GM19468 (cell line): ENCODE measurements at regions not wholly inside any gene's neighbourhood (a gene's known extent, or its start where the extent isn't known, plus 50 kb on each side); places are given as distances from the start of the nearest gene placed in this dataset.
"Not testable (repeated sequence)": the region's sequence is repeated elsewhere in the genome, so short reads cannot be mapped to it uniquely, and the experiment has no call there.

ENCODE experiments used
- ATAC-seq: cut with Tn5 transposase; IDR thresholded peaks from one replicate; pipeline ENCODE4 v1.9.1; 2021; ENCODE audit warnings: mild to moderate bottlenecking, moderate library complexity, moderate number of reproducible peaks; ENCODE audit not compliant: unreplicated experiment; ENCODE audit errors: extremely low read depth

- no peak for ATAC-seq
Observed at GRCh38 chr6:8855411-8855810, 420.1 kb upstream of the SLC35B3 start.

- ATAC-seq = no peak
Observed at GRCh38 chr6:8852332-8852731, 417.0 kb upstream of the SLC35B3 start.

- not testable (repeated sequence) for ATAC-seq
Observed at GRCh38 chr6:8846680-8847079, 411.3 kb upstream of the SLC35B3 start.

DNA sequence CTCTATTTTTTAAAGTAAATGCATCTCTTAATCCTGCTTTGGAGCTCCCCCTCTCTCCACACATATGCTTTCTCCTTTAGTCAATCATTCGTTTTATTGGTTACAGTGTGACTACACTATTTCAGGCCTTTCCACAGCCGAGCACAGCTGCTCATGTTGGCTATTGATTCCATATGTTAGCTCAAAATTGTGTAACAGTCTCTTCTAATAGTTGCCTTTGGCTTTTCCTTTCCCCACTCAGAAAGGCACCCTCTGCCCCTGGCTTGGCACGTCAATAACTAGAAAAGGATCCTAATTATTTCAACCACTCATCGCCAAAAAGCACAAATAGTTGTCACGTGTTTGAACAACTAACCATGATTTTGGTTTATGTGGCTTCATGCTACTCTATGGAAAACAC lies 410.3 kb upstream of the SLC35B3 start:
- ATAC-seq = no peak

DNA sequence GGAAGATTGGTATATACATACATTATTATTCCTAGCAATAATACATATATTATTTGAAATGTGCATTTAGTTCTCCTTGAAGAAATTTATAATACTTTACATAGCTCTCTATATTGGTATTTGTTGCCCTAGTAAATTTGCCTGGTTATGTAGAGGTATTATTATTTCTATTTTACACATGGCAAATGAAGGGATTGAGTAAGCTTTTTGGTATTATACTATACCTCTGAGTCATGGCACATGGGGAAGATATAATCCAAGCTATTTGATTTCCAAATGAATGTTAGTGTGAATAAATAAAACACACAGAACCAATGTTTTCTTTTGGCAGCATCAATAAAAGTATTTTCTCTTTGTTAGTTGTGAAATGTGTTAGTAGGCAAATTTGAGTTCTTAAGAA lies 409.6 kb upstream of the SLC35B3 start:
- ATAC-seq = no peak

GRCh38 chr6:8839626-8840025 lies 404.3 kb upstream of the SLC35B3 start:
- ATAC-seq = no peak

DNA sequence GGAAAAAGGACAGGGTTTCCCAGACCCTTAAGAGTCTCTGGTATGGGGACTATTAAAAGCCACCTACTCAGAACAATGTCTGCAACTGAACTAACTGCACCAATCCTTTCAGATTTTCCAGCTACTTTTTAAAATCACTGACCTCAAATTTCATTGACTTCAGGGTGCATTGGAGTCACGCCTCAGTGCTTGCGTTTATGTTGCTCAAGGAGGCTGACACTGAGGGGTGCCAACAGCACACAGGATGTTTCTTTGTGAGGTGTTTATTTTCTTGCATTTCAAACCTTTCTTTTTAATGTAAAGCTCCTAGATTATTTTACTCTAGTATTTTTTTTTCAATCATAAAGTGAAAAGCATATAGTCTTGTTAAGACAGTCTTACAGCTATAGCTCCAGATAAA lies 402.0 kb upstream of the SLC35B3 start:
- ATAC-seq = no peak

GRCh38 chr6:8832695-8833094 lies 397.4 kb upstream of the SLC35B3 start:
- not testable (repeated sequence) for ATAC-seq

DNA sequence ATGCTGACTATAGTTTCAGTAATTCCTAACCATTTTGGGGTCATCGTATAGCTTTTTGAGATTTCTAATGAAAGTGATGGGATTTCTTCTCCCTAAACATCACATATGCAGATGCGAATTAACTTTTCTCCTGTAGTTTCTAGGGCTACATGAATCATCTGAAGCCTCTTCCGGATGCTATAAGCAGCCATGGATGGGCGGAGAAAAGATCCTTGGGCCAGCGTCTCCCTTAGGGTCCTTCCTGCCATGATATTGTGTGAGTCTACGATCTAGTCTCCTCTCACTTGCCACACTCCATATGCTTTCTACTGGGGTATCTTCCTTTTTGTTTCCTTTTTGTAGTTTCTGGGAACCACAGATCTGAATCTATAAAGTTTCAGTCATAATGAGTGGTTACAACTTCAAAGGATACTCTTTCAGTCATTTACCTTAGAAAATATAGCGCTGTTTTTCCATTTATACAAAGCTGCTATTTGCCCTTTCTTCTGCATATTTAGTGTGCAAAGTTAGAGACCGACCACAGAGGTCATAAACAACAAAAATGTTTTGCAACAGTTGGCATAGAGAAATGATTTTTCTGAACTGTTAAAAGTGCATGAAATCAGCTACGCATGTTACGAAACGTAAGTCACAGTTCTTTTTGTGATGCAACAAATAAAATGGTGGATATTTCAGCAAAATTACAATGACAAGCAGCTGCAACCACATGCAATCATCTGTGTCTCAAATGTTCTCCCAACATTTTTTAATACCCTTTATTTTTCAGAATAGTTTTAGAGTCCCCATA lies 396.2 kb upstream of the SLC35B3 start:
- no peak for ATAC-seq

DNA sequence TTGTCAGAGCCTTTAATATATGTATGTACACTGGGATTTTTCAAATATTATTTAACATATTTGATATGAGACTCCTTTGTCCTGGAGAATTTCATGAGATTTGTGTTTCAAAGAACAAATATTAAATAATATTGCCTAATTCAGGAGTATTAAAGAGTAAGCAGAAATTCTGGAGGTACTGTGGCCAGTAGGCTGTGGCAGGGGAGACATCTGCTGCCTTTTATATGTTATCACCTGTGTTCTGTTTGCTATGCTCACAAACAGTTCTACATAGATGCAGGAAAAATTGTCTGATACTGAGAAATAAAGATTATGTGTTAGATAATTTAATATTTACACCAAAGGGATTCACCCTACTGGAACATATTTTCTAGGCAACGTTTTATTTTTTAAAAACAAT lies 395.4 kb upstream of the SLC35B3 start:
- ATAC-seq = no peak

- no peak for ATAC-seq
Observed at GRCh38 chr6:8829796-8830195, 394.5 kb upstream of the SLC35B3 start.

DNA sequence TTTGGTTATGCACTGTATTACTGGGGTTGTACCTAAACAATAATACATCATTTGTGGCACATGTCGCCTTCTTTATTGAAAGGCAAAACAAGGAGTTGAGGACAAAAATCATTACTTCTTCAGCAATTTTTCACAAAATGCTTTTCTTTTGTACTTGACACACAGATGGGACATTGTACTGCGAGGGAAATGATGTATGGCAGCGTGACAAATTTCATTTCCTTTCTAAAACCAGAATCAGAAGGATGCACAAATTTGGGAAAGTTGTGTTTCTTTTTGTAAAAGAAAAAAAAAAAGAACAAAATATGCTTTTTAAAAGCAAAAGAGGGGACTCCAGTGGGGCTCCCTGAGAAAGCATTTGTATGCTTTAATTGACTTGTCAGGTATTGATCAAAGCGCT lies 394.0 kb upstream of the SLC35B3 start:
- ATAC-seq = no peak

DNA sequence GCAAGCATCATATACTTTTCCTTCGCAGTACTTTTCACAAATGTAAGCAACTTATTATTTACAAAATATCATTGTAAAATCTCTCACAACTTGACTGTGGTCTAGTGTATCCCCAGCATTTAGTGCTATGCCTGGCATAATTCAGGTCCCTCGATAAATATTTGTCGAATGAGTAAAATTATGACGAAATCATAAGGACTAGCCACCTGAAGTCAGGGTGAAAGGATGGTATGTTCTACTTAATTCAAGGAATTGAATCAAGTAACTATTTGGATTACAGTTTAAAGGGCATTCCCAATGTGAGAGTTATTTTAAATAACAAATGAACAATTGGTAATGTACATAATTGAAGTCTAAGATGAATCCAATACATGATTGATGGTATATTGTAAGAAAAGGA lies 393.0 kb upstream of the SLC35B3 start:
- ATAC-seq = no peak

GRCh38 chr6:8825726-8826125 lies 390.4 kb upstream of the SLC35B3 start:
- ATAC-seq = no peak

DNA sequence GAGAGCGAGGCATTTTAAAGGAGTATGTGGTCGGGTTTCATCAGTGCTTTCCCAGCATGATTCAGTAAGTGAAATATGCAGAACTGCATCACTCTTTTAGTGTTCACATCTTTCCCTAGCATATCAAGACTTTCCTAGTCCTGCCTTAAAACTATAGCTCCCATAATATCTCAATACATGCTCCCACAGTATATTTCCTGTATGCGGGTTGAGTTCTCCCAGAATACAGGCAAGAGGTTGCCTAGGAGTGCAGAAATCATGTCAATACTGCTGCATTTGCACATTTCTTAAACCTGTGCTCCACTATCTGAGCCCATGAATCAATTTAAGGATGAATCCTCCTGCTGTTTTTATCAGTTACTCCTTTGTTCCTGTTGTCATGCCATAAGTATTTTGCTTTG lies 386.6 kb upstream of the SLC35B3 start:
- no peak for ATAC-seq

DNA sequence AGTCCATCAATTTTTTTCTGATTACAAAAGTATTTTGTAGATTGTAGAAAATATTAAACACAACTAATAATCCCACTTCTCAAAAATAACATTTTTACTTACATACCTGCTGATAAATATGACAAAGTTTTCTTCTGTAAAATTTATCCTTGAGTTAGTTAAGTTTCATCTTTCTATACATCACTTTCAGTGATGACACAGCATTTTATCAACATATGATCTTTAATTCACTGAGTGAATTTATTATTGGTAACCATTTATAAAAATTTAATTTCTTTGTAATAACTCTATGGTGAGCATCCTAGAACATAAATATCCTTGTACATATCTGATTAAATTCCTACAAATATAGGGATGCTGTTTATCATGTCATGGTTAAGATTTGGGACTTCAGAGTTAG lies 385.0 kb upstream of the SLC35B3 start:
- no peak for ATAC-seq

DNA sequence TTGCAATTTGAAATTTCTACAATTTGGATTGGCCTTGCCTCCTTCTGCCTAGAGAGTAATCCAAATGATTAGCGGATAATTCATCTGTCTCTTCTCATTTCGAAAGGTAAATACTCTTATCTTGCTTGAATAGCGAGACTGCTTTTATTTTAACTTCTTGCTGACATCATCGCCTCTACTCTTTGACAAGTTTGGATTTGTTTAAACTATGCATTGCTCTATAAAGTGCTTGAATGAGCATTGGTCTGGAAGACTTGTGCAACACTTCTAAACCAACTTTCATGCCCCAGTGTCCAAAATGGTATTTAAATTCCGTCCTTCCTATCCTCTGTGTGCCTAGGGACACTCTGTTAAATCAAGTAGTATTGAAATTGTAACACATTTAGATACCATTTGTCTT lies 384.1 kb upstream of the SLC35B3 start:
- ATAC-seq = no peak

DNA sequence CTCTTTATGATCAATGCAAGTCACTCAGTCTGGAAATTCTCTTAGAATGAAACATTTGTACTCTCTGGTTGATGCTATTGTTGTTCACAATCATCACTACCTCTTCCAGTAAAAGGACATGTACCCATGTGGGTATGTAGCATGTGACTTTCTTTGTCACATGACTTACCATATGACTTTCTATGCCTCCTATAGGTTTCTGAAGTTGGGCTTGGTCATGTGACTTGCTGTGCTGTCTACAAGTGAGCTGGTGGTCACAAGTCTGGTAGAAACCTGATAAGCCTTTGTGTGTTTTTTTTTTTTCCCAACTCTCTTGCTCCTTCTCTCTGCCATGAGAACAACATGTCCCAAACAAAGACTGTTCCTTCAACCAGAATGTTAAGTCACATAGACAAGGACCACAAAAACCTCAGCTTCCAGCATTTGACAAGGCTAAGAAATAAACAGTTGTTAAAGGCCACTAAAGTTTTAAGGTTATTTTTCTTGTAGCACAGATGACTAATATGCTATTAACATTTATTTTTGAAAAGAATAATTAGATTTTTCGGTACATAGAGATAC lies 379.2 kb upstream of the SLC35B3 start:
- no peak for ATAC-seq

- ATAC-seq = no peak
Observed at GRCh38 chr6:8810325-8810724, 375.0 kb upstream of the SLC35B3 start.

DNA sequence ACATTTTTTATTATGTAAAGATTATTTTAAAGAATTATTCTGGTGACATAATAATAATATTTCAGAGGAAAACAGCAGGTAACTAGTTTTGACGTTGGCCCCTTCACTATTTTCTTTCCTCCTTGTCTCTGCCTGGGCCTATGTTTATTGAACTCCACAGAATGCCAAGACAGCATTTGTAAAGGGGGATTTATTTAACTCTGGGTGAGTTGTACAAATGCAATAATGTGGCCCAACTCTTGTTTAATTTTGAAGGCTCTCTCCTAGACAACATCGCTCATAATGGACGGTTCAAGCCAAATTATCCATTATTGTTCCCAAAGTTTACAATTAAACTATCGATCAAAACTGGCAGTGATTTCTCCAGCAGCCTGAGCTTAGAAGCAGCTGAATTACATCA lies 374.3 kb upstream of the SLC35B3 start:
- ATAC-seq = no peak

GRCh38 chr6:8803181-8803760 lies 367.9 kb upstream of the SLC35B3 start:
- ATAC-seq = no peak

- not testable (repeated sequence) for ATAC-seq
Observed at GRCh38 chr6:8802397-8802796, 367.1 kb upstream of the SLC35B3 start.
